Skeletal muscle tissue (tissue), 4 donors: ENCODE measurements at regions not wholly inside any gene's neighbourhood (a gene's known extent, or its start where the extent isn't known, plus 50 kb on each side); places are given as distances from the start of the nearest gene placed in this dataset. TPM values are rescaled to one million over a fixed set of nuclear protein-coding genes. Genes with fewer than 3 reads are reported as not detected.
A peak's percentile ranks its signal among the peaks of the same experiment; 100 is the strongest.
"Not testable (repeated sequence)": the region's sequence is repeated elsewhere in the genome, so short reads cannot be mapped to it uniquely, and the experiment has no call there.

Experiments
- H3K27ac ChIP-seq: one replicate; pipeline ENCODE4 v1.7.0; 2013; ENCODE audit warnings: mild to moderate bottlenecking, low read depth, low read length, inconsistent platforms
- H3K27me3 ChIP-seq, 3 donors: one replicate each; pipeline ENCODE4 v1.7.0; 2013; ENCODE audit warnings: low read length in 3 of 3; ENCODE audit not compliant: control insufficient read depth in 3 of 3, insufficient read depth in 3 of 3
- H3K36me3 ChIP-seq, 3 donors: one replicate each; pipeline ENCODE4 v1.7.0; 2013; ENCODE audit warnings: low read length in 3 of 3; ENCODE audit not compliant: control insufficient read depth in 3 of 3, insufficient read depth in 3 of 3
- H3K4me1 ChIP-seq, 3 donors: one replicate each; pipeline ENCODE4 v1.7.0; 2013; ENCODE audit warnings: low read length in 3 of 3, mild to moderate bottlenecking in 3 of 3; ENCODE audit not compliant: control insufficient read depth in 3 of 3, insufficient read depth in 3 of 3
- H3K4me3 ChIP-seq, 3 donors: one replicate each; pipeline ENCODE4 v1.7.0; 2013; ENCODE audit warnings: low read length in 3 of 3
- H3K9ac ChIP-seq, 3 donors: one replicate each; pipeline ENCODE4 v1.7.0; 2013; ENCODE audit warnings: low read length in 3 of 3, mild to moderate bottlenecking in 3 of 3, moderate library complexity in 2 of 3, low read depth in 1 of 3
- H3K9me3 ChIP-seq, 3 donors: one replicate each; pipeline ENCODE4 v1.7.0; 2013; ENCODE audit warnings: low read length in 3 of 3; ENCODE audit not compliant: control insufficient read depth in 3 of 3
- small RNA-seq: library from RNA; depleted of rRNA; stranded (forward); fragments of <200 nt; gene quantifications from one replicate; pipeline ENCODE3, GENCODE V24; 2014
- donor health status: Osteomylitis.

DNA sequence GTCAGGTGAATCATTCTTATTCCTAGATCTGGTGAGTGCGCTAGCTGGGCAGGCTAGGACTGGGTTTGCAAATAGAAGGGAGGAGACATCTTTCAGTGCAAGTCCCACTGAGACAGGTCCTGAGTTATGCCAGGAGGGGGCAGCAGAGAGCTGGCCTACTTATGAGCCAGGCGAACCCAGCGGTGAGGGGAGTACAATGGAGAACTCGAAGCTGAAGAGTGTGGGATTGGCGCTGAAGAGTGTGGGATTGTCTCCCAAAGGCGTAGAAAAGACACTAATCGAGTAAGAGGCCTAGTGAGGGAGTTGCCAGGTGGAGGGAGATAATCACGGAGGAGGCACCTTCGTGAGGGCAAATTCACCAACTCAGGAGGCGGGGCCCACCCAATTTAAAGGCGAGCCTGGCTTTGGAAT, 91.7 kb upstream of the CXorf66 start:
- Histone ChIP-seq H3K36me3 (no peaks in the 10 kb centered on the region), H3K4me3 (peak overlapping the region in 1 of 3 donors; percentile 29), H3K27me3 (no peaks in the 10 kb centered on the region), H3K9ac (no peak overlapping the region), H3K27ac (no peak overlapping the region), H3K4me1 (no peaks in the 10 kb centered on the region), H3K9me3 (no peaks in the 10 kb centered on the region)

DNA sequence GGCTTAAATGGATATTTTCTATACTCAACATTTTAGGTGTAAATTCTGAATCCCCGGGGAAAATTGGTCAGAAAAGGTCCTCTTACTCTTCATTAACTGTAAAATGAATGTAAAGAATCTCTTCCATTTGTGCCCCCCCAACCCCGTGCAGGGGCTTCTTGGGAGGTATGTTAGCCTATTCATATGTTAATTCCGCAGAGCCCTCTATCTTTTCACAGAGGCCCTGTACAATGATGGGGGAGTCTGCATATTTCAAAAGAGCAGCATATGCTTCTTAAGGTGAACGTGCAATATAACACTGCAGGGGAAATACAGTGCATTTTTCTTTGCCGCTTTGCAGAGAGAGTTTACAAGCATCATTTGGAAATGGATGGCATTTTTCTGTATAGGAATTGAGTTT, 88.5 kb upstream of the CXorf66 start:
- no peaks in the 10 kb centered on the region for H3K27me3 ChIP-seq
- no peak overlapping the region for H3K9ac ChIP-seq
- no peaks in the 10 kb centered on the region for H3K4me1 ChIP-seq
- no peaks in the 10 kb centered on the region for H3K9me3 ChIP-seq
- H3K36me3 ChIP-seq = no peaks in the 10 kb centered on the region
- no peak overlapping the region for H3K27ac ChIP-seq
- H3K4me3 ChIP-seq = no peak overlapping the region

DNA sequence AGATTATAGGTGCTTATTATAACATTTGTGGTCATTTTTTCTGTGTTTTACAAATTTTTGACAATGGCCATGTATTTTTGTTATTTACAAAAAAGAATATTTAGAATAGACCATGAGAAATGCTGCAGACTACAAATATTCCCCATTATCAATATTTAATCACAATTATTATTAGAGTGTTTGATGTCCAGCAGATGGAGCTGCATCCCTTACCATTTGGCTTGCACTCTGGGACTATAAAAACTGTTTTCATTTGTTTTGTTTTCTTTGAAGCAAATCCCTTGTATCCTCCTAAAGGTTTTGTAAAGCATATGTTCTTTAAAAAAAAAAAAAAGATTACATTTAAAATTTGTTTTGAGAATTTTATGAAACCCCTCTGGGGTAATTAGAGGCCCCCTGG, 85.6 kb upstream of the CXorf66 start:
- no peaks in the 10 kb centered on the region for H3K9me3 ChIP-seq
- H3K4me1 ChIP-seq = no peaks in the 10 kb centered on the region
- H3K27me3 ChIP-seq = no peaks in the 10 kb centered on the region
- no peak overlapping the region for H3K27ac ChIP-seq
- no peak overlapping the region for H3K4me3 ChIP-seq
- H3K9ac ChIP-seq = no peak overlapping the region
- no peaks in the 10 kb centered on the region for H3K36me3 ChIP-seq

DNA sequence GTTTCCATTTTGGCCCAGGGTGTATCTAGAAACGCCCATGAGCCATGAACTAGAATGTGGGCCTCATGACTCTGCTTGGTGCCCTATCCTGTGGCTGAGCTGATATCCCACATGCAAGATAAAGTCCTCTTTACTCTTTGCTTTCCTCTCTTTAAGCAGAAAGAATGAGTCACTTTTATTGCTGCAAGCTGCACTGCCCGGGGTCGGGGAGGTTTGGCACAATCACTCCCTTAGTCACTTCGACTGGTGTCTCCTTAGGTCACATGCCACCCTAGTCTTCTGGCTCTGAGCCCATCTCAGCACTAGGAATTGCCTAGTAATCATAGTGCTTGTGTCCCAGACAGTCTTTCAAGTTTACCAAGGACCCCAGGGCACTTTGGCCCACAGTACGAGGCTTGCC, 75.1 kb upstream of the CXorf66 start:
- no peaks in the 10 kb centered on the region for H3K9me3 ChIP-seq
- H3K27me3 ChIP-seq = no peaks in the 10 kb centered on the region
- H3K9ac ChIP-seq = no peak overlapping the region
- no peaks in the 10 kb centered on the region for H3K4me1 ChIP-seq
- H3K27ac ChIP-seq = no peak overlapping the region
- no peak overlapping the region for H3K4me3 ChIP-seq
- no peaks in the 10 kb centered on the region for H3K36me3 ChIP-seq

DNA sequence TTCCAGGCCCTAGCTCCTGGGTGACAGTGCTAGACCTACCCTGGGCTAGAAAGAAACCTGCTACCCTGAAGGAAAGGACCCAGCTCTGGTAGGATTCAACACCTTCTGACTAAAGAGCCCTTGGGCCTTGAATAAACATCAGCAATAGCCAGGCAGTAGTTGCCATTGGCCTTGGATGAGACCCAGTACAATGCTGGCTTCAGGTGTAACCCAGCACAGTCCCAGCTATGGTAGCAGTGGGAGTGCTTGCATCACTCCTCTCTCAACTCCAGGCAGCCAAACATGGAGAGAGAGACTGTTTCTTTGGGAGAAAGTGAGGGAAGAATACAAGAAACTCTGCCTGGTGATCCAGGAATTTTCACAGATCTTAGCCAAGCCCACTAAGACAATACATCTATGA, 73.5 kb upstream of the CXorf66 start:
- no peaks in the 10 kb centered on the region for H3K9me3 ChIP-seq
- H3K27me3 ChIP-seq = no peaks in the 10 kb centered on the region
- H3K36me3 ChIP-seq = no peaks in the 10 kb centered on the region
- no peak overlapping the region for H3K4me3 ChIP-seq
- no peak overlapping the region for H3K9ac ChIP-seq
- no peak overlapping the region for H3K27ac ChIP-seq
- H3K4me1 ChIP-seq = no peaks in the 10 kb centered on the region

DNA sequence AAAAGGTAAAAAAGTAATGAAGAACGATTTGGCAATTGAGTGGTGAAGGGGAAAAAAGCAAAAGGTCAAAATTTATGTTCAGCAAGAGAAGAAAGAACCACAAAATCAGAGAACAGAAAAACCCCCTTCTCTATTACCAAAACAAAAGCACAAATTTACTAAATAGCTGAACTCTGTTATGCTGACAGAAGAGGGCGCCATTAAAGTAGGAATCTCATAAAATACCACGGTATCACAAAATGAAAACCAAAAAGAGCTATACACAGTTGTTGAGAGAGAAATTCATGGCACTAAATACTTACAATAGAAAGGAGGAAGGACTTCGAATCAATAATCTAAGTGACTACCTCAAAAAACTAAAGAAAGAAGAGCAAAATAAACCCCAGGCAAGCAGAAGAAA, 69.6 kb upstream of the CXorf66 start:
- no peak overlapping the region for H3K4me3 ChIP-seq
- H3K4me1 ChIP-seq = no peaks in the 10 kb centered on the region
- no peak overlapping the region for H3K27ac ChIP-seq
- no peaks in the 10 kb centered on the region for H3K27me3 ChIP-seq
- H3K9me3 ChIP-seq = no peaks in the 10 kb centered on the region
- no peak overlapping the region for H3K9ac ChIP-seq
- no peaks in the 10 kb centered on the region for H3K36me3 ChIP-seq

DNA sequence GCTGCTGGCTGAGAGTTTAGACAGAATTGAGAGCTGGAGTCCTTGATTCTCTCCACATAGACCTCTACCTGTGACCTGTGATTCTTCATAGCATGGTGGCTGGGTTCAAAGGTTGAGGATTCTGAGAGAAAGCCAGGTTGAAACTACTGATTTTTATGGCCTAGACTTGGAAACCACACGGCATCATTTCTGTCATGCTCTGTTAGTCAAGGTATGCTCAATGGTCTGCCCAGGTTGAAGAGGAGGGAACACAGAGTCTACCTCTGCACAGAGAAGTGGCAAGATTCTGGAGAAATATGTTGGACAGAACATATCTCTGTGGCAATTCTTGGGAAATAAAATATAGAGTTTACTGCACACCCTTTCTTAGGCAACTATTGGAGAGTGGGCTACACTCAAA, 57.2 kb upstream of the CXorf66 start:
- Histone ChIP-seq H3K36me3 (no peaks in the 10 kb centered on the region), H3K4me3 (no peak overlapping the region), H3K4me1 (no peaks in the 10 kb centered on the region), H3K27ac (no peak overlapping the region), H3K9ac (no peak overlapping the region), H3K9me3 (no peaks in the 10 kb centered on the region), H3K27me3 (no peaks in the 10 kb centered on the region)

DNA sequence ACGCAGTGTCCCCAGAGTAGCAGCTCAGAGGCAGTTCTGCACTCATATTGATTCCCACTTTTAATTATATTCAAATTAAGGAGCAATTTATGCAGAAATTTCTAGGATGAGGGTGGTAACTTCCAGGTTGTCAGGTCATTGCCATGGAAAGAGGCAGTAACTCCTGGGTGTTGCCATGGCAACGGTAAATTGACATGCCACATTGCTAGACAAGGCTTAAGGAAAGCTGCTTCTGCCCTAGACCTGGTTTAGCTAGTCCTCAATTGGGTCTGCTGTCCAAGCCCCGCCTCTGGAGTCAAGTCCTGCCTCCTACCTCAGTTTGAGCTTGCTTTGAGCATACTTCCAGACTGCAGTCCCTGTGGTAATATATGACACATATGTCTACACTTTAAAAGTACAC, 53.8 kb upstream of the CXorf66 start:
- not testable (repeated sequence) for H3K9me3 ChIP-seq, H3K27me3 ChIP-seq, H3K4me3 ChIP-seq, H3K27ac ChIP-seq, H3K4me1 ChIP-seq, H3K36me3 ChIP-seq, H3K9ac ChIP-seq

Small RNAs in the stretch of these regions (small RNA-seq; reads per million reads assigned to genes)
- not detected for gene RN7SL727P
